Tibial nerve (tissue), 4 donors: ENCODE measurements at regions not wholly inside any gene's neighbourhood (a gene's known extent, or its start where the extent isn't known, plus 50 kb on each side); places are given as distances from the start of the nearest gene placed in this dataset.

Experiments
- EP300 ChIP-seq, 2 donors: sonication (generic); formaldehyde crosslinking; IDR thresholded peaks; one replicate each; pipeline ENCODE4 v1.6.1; 2017; ENCODE audit warnings: antibody characterized with exemption in 2 of 2, mild to moderate bottlenecking in 1 of 2
- POLR2A ChIP-seq, 2 donors: fragments of 450-650 bp; IDR thresholded peaks; one replicate each; pipeline ENCODE4 v1.6.1; 2017; ENCODE audit warnings: antibody characterized with exemption in 2 of 2, mild to moderate bottlenecking in 2 of 2, moderate library complexity in 2 of 2
- TF ChIP-seq, protein P1 (sequence below), 5 experiments: fragments of 200-600 bp in 3 of 5; fragments of 450-650 bp in 2 of 5; sonication (generic) in 3 of 5; IDR thresholded peaks; one replicate each; pipeline ENCODE4 v1.5.1; 2016 to 2019; ENCODE audit warnings: antibody characterized with exemption in 5 of 5, mild to moderate bottlenecking in 3 of 5, moderate library complexity in 2 of 5

DNA sequence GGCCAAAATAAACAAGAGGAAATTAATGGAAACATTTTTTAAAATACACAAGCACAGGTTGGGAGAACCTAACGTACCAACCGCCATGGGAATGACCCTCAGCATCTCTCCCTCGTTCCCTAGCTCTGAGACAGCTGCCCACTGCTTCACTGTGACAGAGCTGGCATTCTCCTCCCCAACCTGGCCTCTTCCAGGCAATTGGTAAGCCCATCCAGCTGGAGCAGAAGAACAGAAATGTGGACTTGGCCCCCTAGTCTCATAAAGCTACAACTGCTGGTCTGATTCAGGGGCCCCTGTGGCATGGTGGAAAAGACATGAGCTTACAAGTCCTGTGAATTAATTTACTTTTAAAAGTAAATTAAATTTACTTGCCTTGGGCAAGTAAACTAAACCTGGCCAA, 245.1 kb downstream of the PTTG2 start:
- TF ChIP-seq, protein P1, sequence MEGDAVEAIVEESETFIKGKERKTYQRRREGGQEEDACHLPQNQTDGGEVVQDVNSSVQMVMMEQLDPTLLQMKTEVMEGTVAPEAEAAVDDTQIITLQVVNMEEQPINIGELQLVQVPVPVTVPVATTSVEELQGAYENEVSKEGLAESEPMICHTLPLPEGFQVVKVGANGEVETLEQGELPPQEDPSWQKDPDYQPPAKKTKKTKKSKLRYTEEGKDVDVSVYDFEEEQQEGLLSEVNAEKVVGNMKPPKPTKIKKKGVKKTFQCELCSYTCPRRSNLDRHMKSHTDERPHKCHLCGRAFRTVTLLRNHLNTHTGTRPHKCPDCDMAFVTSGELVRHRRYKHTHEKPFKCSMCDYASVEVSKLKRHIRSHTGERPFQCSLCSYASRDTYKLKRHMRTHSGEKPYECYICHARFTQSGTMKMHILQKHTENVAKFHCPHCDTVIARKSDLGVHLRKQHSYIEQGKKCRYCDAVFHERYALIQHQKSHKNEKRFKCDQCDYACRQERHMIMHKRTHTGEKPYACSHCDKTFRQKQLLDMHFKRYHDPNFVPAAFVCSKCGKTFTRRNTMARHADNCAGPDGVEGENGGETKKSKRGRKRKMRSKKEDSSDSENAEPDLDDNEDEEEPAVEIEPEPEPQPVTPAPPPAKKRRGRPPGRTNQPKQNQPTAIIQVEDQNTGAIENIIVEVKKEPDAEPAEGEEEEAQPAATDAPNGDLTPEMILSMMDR (IDR thresholded peaks at IDR 0.05): no peak
- no peak for TF ChIP-seq POLR2A (IDR thresholded peaks at IDR 0.05)
- no peak for TF ChIP-seq EP300 (IDR thresholded peaks at IDR 0.05)
